HL-60 (cell line): ENCODE measurements at regions not wholly inside any gene's neighbourhood (a gene's known extent, or its start where the extent isn't known, plus 50 kb on each side); places are given as distances from the start of the nearest gene placed in this dataset.

Source experiments
- GABPA ChIP-seq: IDR thresholded peaks from 2 replicates; pipeline ENCODE4 v1.6.1; 2012; ENCODE audit warnings: low read depth
- POLR2AphosphoS5 ChIP-seq: IDR thresholded peaks from 2 replicates; pipeline ENCODE4 v1.6.1; 2012; ENCODE audit warnings: low read depth
- SPI1 ChIP-seq: IDR thresholded peaks from 2 replicates; pipeline ENCODE4 v1.6.1; 2012; ENCODE audit warnings: low read depth, mild to moderate bottlenecking, borderline replicate concordance
- TF ChIP-seq, protein P1 (sequence below): IDR thresholded peaks from one replicate; pipeline ENCODE4 v1.5.1; 2011; ENCODE audit warnings: low read length, control low read depth, inconsistent platforms; ENCODE audit not compliant: insufficient read depth
- TF ChIP-seq, protein P2 (sequence below): IDR thresholded peaks from 2 replicates; pipeline ENCODE4 v1.6.1; 2012; ENCODE audit warnings: low read depth; ENCODE audit not compliant: insufficient replicate concordance

DNA sequence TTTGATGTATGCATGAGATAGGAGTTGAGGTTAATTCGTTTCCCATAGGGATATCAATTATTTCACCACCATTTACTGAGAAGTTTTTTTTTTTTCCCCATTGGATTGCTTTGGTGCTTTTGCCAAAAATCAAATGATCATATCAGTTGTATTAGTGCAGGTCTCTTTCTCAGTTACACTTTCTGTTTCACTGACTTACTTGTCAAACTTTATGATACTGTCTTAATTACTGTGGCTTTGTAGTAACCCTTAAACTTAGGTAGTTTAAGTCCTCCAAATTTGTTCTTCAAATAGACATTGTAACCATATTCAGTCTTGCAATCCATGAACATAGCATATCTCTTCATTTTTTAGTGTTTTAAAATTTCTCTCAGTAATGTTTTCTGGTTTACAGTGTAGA is 259.9 kb upstream of the SLCO3A1 start:
- no peak for TF ChIP-seq SPI1
- TF ChIP-seq, protein P1, sequence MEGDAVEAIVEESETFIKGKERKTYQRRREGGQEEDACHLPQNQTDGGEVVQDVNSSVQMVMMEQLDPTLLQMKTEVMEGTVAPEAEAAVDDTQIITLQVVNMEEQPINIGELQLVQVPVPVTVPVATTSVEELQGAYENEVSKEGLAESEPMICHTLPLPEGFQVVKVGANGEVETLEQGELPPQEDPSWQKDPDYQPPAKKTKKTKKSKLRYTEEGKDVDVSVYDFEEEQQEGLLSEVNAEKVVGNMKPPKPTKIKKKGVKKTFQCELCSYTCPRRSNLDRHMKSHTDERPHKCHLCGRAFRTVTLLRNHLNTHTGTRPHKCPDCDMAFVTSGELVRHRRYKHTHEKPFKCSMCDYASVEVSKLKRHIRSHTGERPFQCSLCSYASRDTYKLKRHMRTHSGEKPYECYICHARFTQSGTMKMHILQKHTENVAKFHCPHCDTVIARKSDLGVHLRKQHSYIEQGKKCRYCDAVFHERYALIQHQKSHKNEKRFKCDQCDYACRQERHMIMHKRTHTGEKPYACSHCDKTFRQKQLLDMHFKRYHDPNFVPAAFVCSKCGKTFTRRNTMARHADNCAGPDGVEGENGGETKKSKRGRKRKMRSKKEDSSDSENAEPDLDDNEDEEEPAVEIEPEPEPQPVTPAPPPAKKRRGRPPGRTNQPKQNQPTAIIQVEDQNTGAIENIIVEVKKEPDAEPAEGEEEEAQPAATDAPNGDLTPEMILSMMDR = no peak
- TF ChIP-seq, protein P2, sequence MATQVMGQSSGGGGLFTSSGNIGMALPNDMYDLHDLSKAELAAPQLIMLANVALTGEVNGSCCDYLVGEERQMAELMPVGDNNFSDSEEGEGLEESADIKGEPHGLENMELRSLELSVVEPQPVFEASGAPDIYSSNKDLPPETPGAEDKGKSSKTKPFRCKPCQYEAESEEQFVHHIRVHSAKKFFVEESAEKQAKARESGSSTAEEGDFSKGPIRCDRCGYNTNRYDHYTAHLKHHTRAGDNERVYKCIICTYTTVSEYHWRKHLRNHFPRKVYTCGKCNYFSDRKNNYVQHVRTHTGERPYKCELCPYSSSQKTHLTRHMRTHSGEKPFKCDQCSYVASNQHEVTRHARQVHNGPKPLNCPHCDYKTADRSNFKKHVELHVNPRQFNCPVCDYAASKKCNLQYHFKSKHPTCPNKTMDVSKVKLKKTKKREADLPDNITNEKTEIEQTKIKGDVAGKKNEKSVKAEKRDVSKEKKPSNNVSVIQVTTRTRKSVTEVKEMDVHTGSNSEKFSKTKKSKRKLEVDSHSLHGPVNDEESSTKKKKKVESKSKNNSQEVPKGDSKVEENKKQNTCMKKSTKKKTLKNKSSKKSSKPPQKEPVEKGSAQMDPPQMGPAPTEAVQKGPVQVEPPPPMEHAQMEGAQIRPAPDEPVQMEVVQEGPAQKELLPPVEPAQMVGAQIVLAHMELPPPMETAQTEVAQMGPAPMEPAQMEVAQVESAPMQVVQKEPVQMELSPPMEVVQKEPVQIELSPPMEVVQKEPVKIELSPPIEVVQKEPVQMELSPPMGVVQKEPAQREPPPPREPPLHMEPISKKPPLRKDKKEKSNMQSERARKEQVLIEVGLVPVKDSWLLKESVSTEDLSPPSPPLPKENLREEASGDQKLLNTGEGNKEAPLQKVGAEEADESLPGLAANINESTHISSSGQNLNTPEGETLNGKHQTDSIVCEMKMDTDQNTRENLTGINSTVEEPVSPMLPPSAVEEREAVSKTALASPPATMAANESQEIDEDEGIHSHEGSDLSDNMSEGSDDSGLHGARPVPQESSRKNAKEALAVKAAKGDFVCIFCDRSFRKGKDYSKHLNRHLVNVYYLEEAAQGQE = no peak
- no peak for TF ChIP-seq POLR2AphosphoS5
- TF ChIP-seq GABPA = no peak
